H1 (cell line): ENCODE measurements at regions not wholly inside any gene's neighbourhood (a gene's known extent, or its start where the extent isn't known, plus 50 kb on each side); places are given as distances from the start of the nearest gene placed in this dataset.

Source experiments
- CTCF ChIA-PET: fragments of 300-600 bp; sonication (Branson Sonifier 250); formaldehyde crosslinking; loops from one replicate; lab custom pipeline; 2021; ENCODE audit not compliant: partially characterized antibody; lab: Charles Lee
- POLR2A ChIA-PET: fragments of 300-600 bp; sonication (Branson Sonifier 250); formaldehyde crosslinking; loops from one replicate; lab custom pipeline; 2021; ENCODE audit warnings: inconsistent platforms; ENCODE audit not compliant: partially characterized antibody; lab: Charles Lee
- DNase-seq, 2 experiments: peaks; one replicate each; pipeline versions ENCODE4 v3.0.0 to v3.0.0-alpha.2; 2010 to 2022; ENCODE audit warnings: low spot score in 2 of 2, low read depth in 1 of 2, mixed read lengths in 1 of 2
- FAIRE-seq: peaks from 2 replicates; lab custom pipeline; 2011; peaks lifted over from hg19 to GRCh38; lab: Jason Lieb, UNC
- H2AFZ ChIP-seq: 2 replicates; pipeline ENCODE4 v1.8.1; 2012; ENCODE audit warnings: low read length, inconsistent platforms
- H2AK5ac ChIP-seq: 2 replicates; pipeline ENCODE4 v1.6.1; 2013; ENCODE audit warnings: low read depth, low read length
- H2BK120ac ChIP-seq: replicated peaks from 2 replicates; pipeline ENCODE3; 2013; ENCODE audit warnings: low read depth, low read length, inconsistent platforms
- H2BK12ac ChIP-seq: 2 replicates; pipeline ENCODE4 v1.6.1; 2013; ENCODE audit warnings: low read depth, low read length
- H2BK15ac ChIP-seq: 2 replicates; pipeline ENCODE4 v1.6.1; 2013; ENCODE audit warnings: low read length
- H2BK20ac ChIP-seq: 2 replicates; pipeline ENCODE4 v1.6.1; 2013; ENCODE audit warnings: low read length
- H2BK5ac ChIP-seq: 2 replicates; pipeline ENCODE4 v1.6.1; 2013; ENCODE audit warnings: low read depth, low read length
- H3K14ac ChIP-seq: 2 replicates; pipeline ENCODE4 v1.6.1; 2013; ENCODE audit warnings: inconsistent platforms; ENCODE audit not compliant: insufficient read length
- H3K18ac ChIP-seq: 2 replicates; pipeline ENCODE4 v1.6.1; 2013; ENCODE audit warnings: low read length; ENCODE audit errors: extremely low read depth
- H3K23ac ChIP-seq: 2 replicates; pipeline ENCODE4 v1.6.1; 2013; ENCODE audit warnings: inconsistent platforms; ENCODE audit not compliant: insufficient read length
- H3K23me2 ChIP-seq: 2 replicates; pipeline ENCODE4 v1.6.1; 2013; ENCODE audit warnings: low read depth, low read length
- H3K27ac ChIP-seq: 2 replicates; pipeline ENCODE4 v1.6.1; 2011; ENCODE audit warnings: low read depth, low read length, inconsistent platforms
- H3K27me3 ChIP-seq, 4 experiments: replicated peaks in 1 of 4; 1 replicate in 1 of 4; 2 replicates in 3 of 4; pipeline versions ENCODE4 v1.6.1 to v1.8.1; 2011 to 2013; ENCODE audit warnings: low read length in 3 of 4, mild to moderate bottlenecking in 3 of 4, inconsistent platforms in 2 of 4, mixed read lengths in 2 of 4, moderate library complexity in 1 of 4; ENCODE audit not compliant: control insufficient read depth in 3 of 4, insufficient read depth in 3 of 4; ENCODE audit errors: extremely low read depth in 1 of 4
- H3K36me3 ChIP-seq, 4 experiments: 2 replicates each; pipeline versions ENCODE4 v1.6.1 to v1.8.1; 2011 to 2013; ENCODE audit warnings: mild to moderate bottlenecking in 4 of 4, low read length in 3 of 4, moderate library complexity in 2 of 4, control low read depth in 1 of 4, inconsistent platforms in 1 of 4; ENCODE audit not compliant: insufficient read depth in 4 of 4, control insufficient read depth in 2 of 4
- H3K4ac ChIP-seq: replicated peaks from 2 replicates; pipeline ENCODE3; 2013; ENCODE audit warnings: low read length, low read depth, mixed read lengths, inconsistent platforms; ENCODE audit not compliant: insufficient read length
- H3K4me1 ChIP-seq, 4 experiments: replicated peaks in 1 of 4; 1 replicate in 1 of 4; 2 replicates in 3 of 4; pipeline versions ENCODE4 v1.6.1 to v1.8.1; 2011 to 2013; ENCODE audit warnings: low read length in 3 of 4, inconsistent platforms in 2 of 4, mixed read lengths in 1 of 4; ENCODE audit not compliant: insufficient read depth in 4 of 4, control insufficient read depth in 3 of 4
- H3K4me2 ChIP-seq, 2 experiments: 2 replicates each; pipeline versions ENCODE4 v1.6.1 to v1.8.1; 2011 to 2013; ENCODE audit warnings: low read depth in 2 of 2, low read length in 2 of 2, control low read depth in 1 of 2, inconsistent platforms in 1 of 2, mild to moderate bottlenecking in 1 of 2; ENCODE audit not compliant: insufficient read depth in 1 of 2
- H3K4me3 ChIP-seq, 4 experiments: fragments of 200-600, 300-600 bp in 1 of 4; sonication (generic), shearing (Covaris generic), sonication (Bioruptor Twin) in 1 of 4; 2 replicates each; pipeline versions ENCODE4 v1.5.1 to v1.8.1; 2011 to 2016; ENCODE audit warnings: low read length in 4 of 4, low read depth in 3 of 4, control low read depth in 2 of 4, inconsistent platforms in 2 of 4, mild to moderate bottlenecking in 2 of 4, mixed read lengths in 1 of 4, moderate library complexity in 1 of 4; ENCODE audit not compliant: insufficient read depth in 2 of 4; ENCODE audit errors: extremely low read depth in 1 of 4
- H3K56ac ChIP-seq: replicated peaks from 2 replicates; pipeline ENCODE3; 2013; ENCODE audit warnings: low read depth, mild to moderate bottlenecking, mixed read lengths, low read length, inconsistent platforms; ENCODE audit not compliant: insufficient read length
- H3K79me1 ChIP-seq: 2 replicates; pipeline ENCODE4 v1.6.1; 2013; ENCODE audit warnings: low read depth, low read length, control low read depth
- H3K79me2 ChIP-seq, 2 experiments: 2 replicates each; pipeline versions ENCODE4 v1.6.1 to v1.8.1; 2012 to 2013; ENCODE audit warnings: low read length in 2 of 2, mild to moderate bottlenecking in 2 of 2, inconsistent platforms in 1 of 2; ENCODE audit not compliant: insufficient read depth in 2 of 2, control insufficient read depth in 1 of 2
- H3K9ac ChIP-seq, 4 experiments: replicated peaks in 1 of 4; 1 replicate in 1 of 4; 2 replicates in 3 of 4; pipeline versions ENCODE4 v1.6.1 to v1.8.1; 2011 to 2013; ENCODE audit warnings: low read depth in 3 of 4, low read length in 3 of 4, control low read depth in 2 of 4, mild to moderate bottlenecking in 2 of 4, moderate library complexity in 2 of 4, inconsistent platforms in 1 of 4; ENCODE audit errors: extremely low read depth in 1 of 4
- H3K9me3 ChIP-seq, 2 experiments: 2 replicates each; pipeline versions ENCODE4 v1.6.1 to v1.8.1; 2012 to 2013; ENCODE audit warnings: mild to moderate bottlenecking in 2 of 2, moderate library complexity in 2 of 2, control low read depth in 1 of 2, inconsistent platforms in 1 of 2, low read depth in 1 of 2, low read length in 1 of 2, mixed read lengths in 1 of 2; ENCODE audit not compliant: insufficient read depth in 2 of 2
- H4K20me1 ChIP-seq, 2 experiments: replicated peaks in 1 of 2; 2 replicates each; pipeline versions ENCODE3 to v1.8.1; 2011 to 2013; ENCODE audit warnings: inconsistent platforms in 2 of 2, low read length in 2 of 2, mild to moderate bottlenecking in 1 of 2; ENCODE audit not compliant: insufficient read depth in 2 of 2, control insufficient read depth in 1 of 2
- H4K5ac ChIP-seq: 2 replicates; pipeline ENCODE4 v1.6.1; 2013; ENCODE audit warnings: low read length, low read depth, mixed read lengths, inconsistent platforms; ENCODE audit not compliant: insufficient read length
- H4K8ac ChIP-seq: 2 replicates; pipeline ENCODE4 v1.8.0; 2013; ENCODE audit warnings: mild to moderate bottlenecking, moderate library complexity, low read length, inconsistent platforms; ENCODE audit not compliant: insufficient read depth; ENCODE audit errors: extremely low read depth
- H4K91ac ChIP-seq: replicated peaks from 2 replicates; pipeline ENCODE3; 2013; ENCODE audit warnings: low read length, mixed read lengths, inconsistent platforms; ENCODE audit not compliant: insufficient read length
- CREB1 ChIP-seq: IDR thresholded peaks from 2 replicates; pipeline ENCODE4 v1.6.1; 2012; ENCODE audit warnings: inconsistent platforms
- GABPA ChIP-seq: IDR thresholded peaks from 2 replicates; pipeline ENCODE4 v1.6.1; 2011; ENCODE audit warnings: mild to moderate bottlenecking, low read length, moderate library complexity, borderline replicate concordance; ENCODE audit not compliant: insufficient read depth
- GTF2F1 ChIP-seq: IDR thresholded peaks from 2 replicates; pipeline ENCODE4 v1.6.1; 2012; ENCODE audit warnings: low read depth, low read length, improper control_type of control experiment, borderline replicate concordance
- HDAC2 ChIP-seq, 2 experiments: fragments of 300-600 bp in 1 of 2; sonication (generic) in 1 of 2; IDR thresholded peaks; 2 replicates each; pipeline ENCODE4 v1.6.1; 2011 to 2012; ENCODE audit warnings: low read depth in 2 of 2, low read length in 2 of 2, mild to moderate bottlenecking in 2 of 2, moderate library complexity in 2 of 2, borderline replicate concordance in 1 of 2, inconsistent platforms in 1 of 2
- JUND ChIP-seq: IDR thresholded peaks from 2 replicates; pipeline ENCODE4 v1.6.1; 2011; ENCODE audit warnings: mild to moderate bottlenecking, improper control_type of control experiment, low read length
- PHF8 ChIP-seq: fragments of 200-600 bp; sonication (generic); conservative IDR thresholded peaks from 2 replicates; pipeline ENCODE4 v1.7.1; 2012; ENCODE audit warnings: low read depth, mild to moderate bottlenecking, inconsistent platforms, low read length, moderate library complexity
- POU5F1 ChIP-seq: IDR thresholded peaks from 2 replicates; pipeline ENCODE4 v1.6.1; 2011; ENCODE audit warnings: low read depth, mild to moderate bottlenecking, low read length, moderate library complexity
- RAD21 ChIP-seq, 2 experiments: IDR thresholded peaks in 1 of 2; conservative IDR thresholded peaks in 1 of 2; 2 replicates each; pipeline ENCODE4 v1.6.1; 2011; ENCODE audit warnings: low read depth in 2 of 2, low read length in 2 of 2, improper control_type of control experiment in 1 of 2, inconsistent platforms in 1 of 2, mild to moderate bottlenecking in 1 of 2, moderate library complexity in 1 of 2
- TAF7 ChIP-seq: optimal IDR thresholded peaks from 2 replicates; pipeline ENCODE3; 2011; ENCODE audit warnings: low read depth, mild to moderate bottlenecking, inconsistent platforms, low read length, moderate library complexity, borderline replicate concordance
- TBP ChIP-seq: IDR thresholded peaks from 2 replicates; pipeline ENCODE4 v1.6.1; 2011; ENCODE audit warnings: low read depth, low read length, improper control_type of control experiment
- WGBS, 2 experiments: shearing (Covaris generic) in 1 of 2; methylation state at CpG; one replicate each; pipeline versions ENCODE4 v1.1.6 to v1.1.7; 2013 to 2015; ENCODE audit warnings: low lambda C conversion rate in 2 of 2, mixed read lengths in 2 of 2, inconsistent platforms in 1 of 2, low coverage in 1 of 2, missing lambda C conversion rate in 1 of 2; ENCODE audit not compliant: insufficient replicate concordance in 2 of 2, insufficient coverage in 1 of 2, insufficient read length in 1 of 2; ENCODE audit errors: extremely low coverage in 1 of 2, missing lambda C conversion rate in 1 of 2; 5-methylcytosine and 5-hydroxymethylcytosine counted together
- TF ChIP-seq, protein P1 (sequence below): IDR thresholded peaks from 2 replicates; pipeline ENCODE4 v1.6.1; 2012; ENCODE audit warnings: inconsistent platforms
- TF ChIP-seq, protein P2 (sequence below): IDR thresholded peaks from 2 replicates; pipeline ENCODE4 v1.6.1; 2011; ENCODE audit warnings: low read depth, mild to moderate bottlenecking, low read length; ENCODE audit not compliant: insufficient read depth

DNA sequence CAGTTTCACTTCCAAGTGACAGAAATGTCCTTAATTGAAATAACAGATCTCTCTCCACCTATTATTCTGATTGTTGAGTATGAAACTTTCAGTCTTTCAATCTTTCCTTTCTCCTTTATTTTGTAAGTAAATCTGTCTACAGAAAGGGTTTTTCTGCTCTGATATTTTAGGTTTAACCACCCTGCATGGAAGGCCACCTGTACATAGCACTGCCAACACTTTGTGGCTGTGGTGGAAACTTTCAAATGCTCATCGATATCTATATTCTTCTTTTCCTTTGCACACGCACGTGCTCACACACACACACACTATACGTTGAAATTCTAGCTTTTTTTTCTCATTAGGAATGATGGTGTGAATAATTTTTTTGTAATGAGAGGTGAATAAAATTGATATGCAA lies 1179.3 kb downstream of the KCNT2 start:
- Histone ChIP-seq H2BK15ac (no peak overlapping the region), H2BK20ac (no peak overlapping the region), H3K27ac (no peak overlapping the region), H3K27me3 (no peaks in the 10 kb centered on the region), H2BK12ac (no peak overlapping the region), H3K56ac (no peak overlapping the region), H3K9me3 (no peaks in the 10 kb centered on the region), H3K9ac (no peak overlapping the region), H4K91ac (no peak overlapping the region), H3K79me1 (no peaks in the 10 kb centered on the region), H3K23ac (no peak overlapping the region), H2AK5ac (no peak overlapping the region), H3K36me3 (no peaks in the 10 kb centered on the region), H2BK120ac (no peak overlapping the region), H3K4ac (no peak overlapping the region), H3K14ac (no peak overlapping the region), H4K8ac (no peak overlapping the region), H4K5ac (no peak overlapping the region), H2BK5ac (no peak overlapping the region), H3K4me3 (no peak overlapping the region), H2AFZ (no peak overlapping the region), H3K23me2 (no peaks in the 10 kb centered on the region), H3K4me1 (no peaks in the 10 kb centered on the region), H3K18ac (no peak overlapping the region), H3K4me2 (no peak overlapping the region), H3K79me2 (no peaks in the 10 kb centered on the region), H4K20me1 (no peaks in the 10 kb centered on the region)
- WGBS, 2 experiments: 92% methylated on average over 4 of the region's 4 CpGs; no CpG with 5 or more reads in 1 of the 2 experiments
- FAIRE-seq (no peak), DNase-seq (no peak)
- POLR2A ChIA-PET: no interaction called here
- CTCF ChIA-PET: no interaction called here
- TF ChIP-seq TAF7 (no peak), TBP (no peak), JUND (no peak), PHF8 (no peak), CREB1 (no peak), HDAC2 (IDR thresholded peaks at IDR 0.05; ENCODE audit: borderline replicate concordance in 1 of 2, low read depth in 2 of 2, low read length in 2 of 2) (no peak), GTF2F1 (no peak), RAD21 (IDR thresholded peaks at IDR 0.05 in 1 of 2, conservative IDR thresholded peaks at IDR 0.05 in 1 of 2; ENCODE audit: low read depth in 2 of 2, low read length in 2 of 2) (no peak), POU5F1 (no peak), GABPA (no peak)
- TF ChIP-seq, protein P1, sequence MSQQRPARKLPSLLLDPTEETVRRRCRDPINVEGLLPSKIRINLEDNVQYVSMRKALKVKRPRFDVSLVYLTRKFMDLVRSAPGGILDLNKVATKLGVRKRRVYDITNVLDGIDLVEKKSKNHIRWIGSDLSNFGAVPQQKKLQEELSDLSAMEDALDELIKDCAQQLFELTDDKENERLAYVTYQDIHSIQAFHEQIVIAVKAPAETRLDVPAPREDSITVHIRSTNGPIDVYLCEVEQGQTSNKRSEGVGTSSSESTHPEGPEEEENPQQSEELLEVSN: no peak
- TF ChIP-seq, protein P2, sequence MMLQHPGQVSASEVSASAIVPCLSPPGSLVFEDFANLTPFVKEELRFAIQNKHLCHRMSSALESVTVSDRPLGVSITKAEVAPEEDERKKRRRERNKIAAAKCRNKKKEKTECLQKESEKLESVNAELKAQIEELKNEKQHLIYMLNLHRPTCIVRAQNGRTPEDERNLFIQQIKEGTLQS: no peak
